AG09309 (cell line): ENCODE measurements at regions not wholly inside any gene's neighbourhood (a gene's known extent, or its start where the extent isn't known, plus 50 kb on each side); places are given as distances from the start of the nearest gene placed in this dataset.
"Not testable (repeated sequence)": the region's sequence is repeated elsewhere in the genome, so short reads cannot be mapped to it uniquely, and the experiment has no call there.

Source experiments
- DNase-seq: peaks from one replicate; pipeline ENCODE4 v3.0.0-alpha.2; 2010; ENCODE audit warnings: low read depth
- H3K4me3 ChIP-seq: 2 replicates; pipeline ENCODE4 v1.5.1; 2011; ENCODE audit warnings: mild to moderate bottlenecking, low read depth, low read length, moderate library complexity; ENCODE audit not compliant: control insufficient read depth
- CTCF ChIP-seq: IDR thresholded peaks from 2 replicates; pipeline ENCODE4 v1.5.1; 2011; ENCODE audit warnings: mild to moderate bottlenecking, low read depth, low read length, inconsistent platforms; ENCODE audit not compliant: insufficient read depth, control insufficient read depth; ENCODE audit errors: missing control alignments

GRCh38 chr3:95826419-95826818 lies 988.0 kb upstream of the EPHA6 start:
- no peak for DNase-seq
- no peak overlapping the region for H3K4me3 ChIP-seq
- TF ChIP-seq CTCF = no peak

GRCh38 chr3:95832146-95832545 lies 982.2 kb upstream of the EPHA6 start:
- DNase-seq = no peak
- no peak overlapping the region for H3K4me3 ChIP-seq
- no peak for TF ChIP-seq CTCF

GRCh38 chr3:95860628-95861027 lies 953.8 kb upstream of the EPHA6 start:
- not testable (repeated sequence) for DNase-seq, H3K4me3 ChIP-seq

DNA sequence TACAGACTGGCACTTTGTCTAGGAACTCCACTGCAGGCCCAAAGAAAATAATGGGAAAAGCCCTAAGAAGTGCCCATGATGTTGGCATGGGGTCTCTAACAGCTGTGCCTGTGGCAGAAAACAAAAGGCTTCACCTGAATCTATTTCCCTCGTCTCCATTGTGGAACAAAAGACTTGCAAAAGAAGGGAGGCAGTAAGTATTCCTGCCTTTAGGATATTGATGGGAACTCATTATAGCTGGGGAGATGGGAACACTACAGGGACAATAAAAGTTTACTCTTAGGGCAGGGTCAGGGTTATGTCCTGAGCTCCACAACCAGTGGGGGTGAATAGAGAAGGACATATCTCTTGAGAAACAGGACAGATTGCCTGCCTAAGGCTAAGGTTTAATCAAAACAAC lies 930.6 kb upstream of the EPHA6 start:
- DNase-seq = no peak
- TF ChIP-seq CTCF = no peak
- no peak overlapping the region for H3K4me3 ChIP-seq

DNA sequence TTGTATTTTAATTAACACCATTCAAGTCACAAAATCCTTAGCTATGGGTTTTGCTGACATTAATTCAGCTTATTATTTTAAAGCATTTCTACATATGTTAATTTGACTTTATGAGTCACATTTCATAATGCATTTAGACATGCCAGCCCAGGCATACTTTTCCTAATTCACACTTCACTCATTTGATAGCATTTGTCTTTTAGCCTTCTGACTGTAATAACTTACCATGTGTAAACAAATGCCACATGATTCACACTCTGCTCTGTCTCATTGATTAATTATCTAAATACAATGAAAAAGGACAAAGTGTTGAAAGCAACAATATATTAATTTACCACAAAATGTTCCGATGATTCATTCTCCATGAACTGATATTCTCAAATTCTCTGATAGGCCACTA lies 927.8 kb upstream of the EPHA6 start:
- DNase-seq = no peak
- H3K4me3 ChIP-seq = no peak overlapping the region
- TF ChIP-seq CTCF = no peak

DNA sequence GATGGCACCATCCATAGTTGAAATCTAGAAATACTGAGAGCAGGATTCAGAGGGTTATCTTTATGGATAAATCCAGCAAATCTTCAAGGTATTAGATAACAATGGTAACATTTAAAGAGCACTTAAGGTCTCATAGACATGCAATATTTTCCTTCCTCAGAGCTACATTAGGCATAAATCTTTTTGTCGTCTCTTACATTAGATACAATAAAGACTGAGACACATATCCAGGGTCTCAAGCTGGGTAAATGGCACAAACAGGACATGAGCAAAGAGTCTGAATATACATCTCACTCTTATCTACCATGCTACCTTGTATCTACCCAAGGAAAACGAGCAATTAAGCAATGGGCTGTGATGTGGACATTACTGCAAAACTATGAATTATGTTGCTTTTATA lies 927.3 kb upstream of the EPHA6 start:
- DNase-seq = no peak
- TF ChIP-seq CTCF = no peak
- no peak overlapping the region for H3K4me3 ChIP-seq

DNA sequence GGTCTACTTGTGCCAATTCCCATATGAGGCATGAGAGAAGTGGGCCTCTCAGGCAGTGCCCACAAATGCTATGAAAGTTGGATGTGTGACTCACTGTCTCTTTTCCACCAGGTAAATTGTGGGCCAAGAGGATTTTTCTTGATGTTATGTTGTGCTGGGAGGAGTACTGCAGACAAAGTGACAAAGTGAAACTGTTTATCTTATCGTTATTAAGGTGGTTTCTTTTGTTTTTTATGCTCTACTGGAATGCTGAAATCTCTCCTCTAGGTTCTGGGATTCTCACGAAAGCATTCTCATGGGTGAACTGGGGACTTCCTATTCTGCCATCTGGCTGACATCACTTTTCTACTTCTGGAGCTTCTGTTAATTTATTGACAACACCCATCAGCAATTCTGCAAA lies 919.6 kb upstream of the EPHA6 start:
- no peak for TF ChIP-seq CTCF

More for the DNA sequence above, 919.6 kb upstream of the EPHA6 start:
- no peak for DNase-seq
- H3K4me3 ChIP-seq = no peak overlapping the region
